GM12878 (cell line): ENCODE measurements at regions not wholly inside any gene's neighbourhood (a gene's known extent, or its start where the extent isn't known, plus 50 kb on each side); places are given as distances from the start of the nearest gene placed in this dataset.

ENCODE experiments used
- ATAC-seq: fragments of 200-7000 bp; cut with Tn5 transposase; 3 replicates; pipeline ENCODE4 v1.9.1; 2020; ENCODE audit warnings: mild to moderate bottlenecking, moderate library complexity
- BruUV-seq: library from RNA; stranded (reverse); fragments of 400-500 nt; replicated peaks from 2 replicates; lab custom pipeline; 2021; lab: Mats Ljungman, UMichigan
- CTCF ChIA-PET: fragments of 300-600 bp; sonication (Branson Sonifier 250); formaldehyde crosslinking; extraction: SDS; loops from one replicate; lab custom pipeline; 2021; ENCODE audit warnings: inconsistent platforms; lab: Yijun Ruan, JAX
- POLR2A ChIA-PET: fragments of 350-600 bp; formaldehyde crosslinking; extraction: SDS; loops from one replicate; lab custom pipeline; 2021; ENCODE audit warnings: inconsistent platforms; lab: Charles Lee
- RAD21 ChIA-PET: fragments of 300-600 bp; sonication (Branson Sonifier 250); formaldehyde crosslinking; loops from one replicate; lab custom pipeline; 2023; ENCODE audit warnings: antibody characterized with exemption; ENCODE audit not compliant: unreplicated experiment; lab: Charles Lee
- SMC1A ChIA-PET: fragments of 300-600 bp; sonication (Branson Sonifier 250); formaldehyde crosslinking; loops from one replicate; lab custom pipeline; 2023; ENCODE audit not compliant: unreplicated experiment, uncharacterized antibody; lab: Charles Lee
- DNase-seq: peaks from one replicate; pipeline ENCODE4 v3.0.0-alpha.2; 2011; ENCODE audit warnings: low read depth, low spot score
- FAIRE-seq: peaks from 3 replicates; lab custom pipeline; 2011; peaks lifted over from hg19 to GRCh38; lab: Jason Lieb, UNC
- H2AFZ ChIP-seq: 2 replicates; pipeline ENCODE4 v1.6.0; 2011; ENCODE audit warnings: low read depth, low read length, control low read depth; ENCODE audit not compliant: control insufficient read depth
- H3K27ac ChIP-seq: 2 replicates; pipeline ENCODE4 v1.5.1; 2011; ENCODE audit warnings: control low read depth; ENCODE audit not compliant: control insufficient read depth, insufficient read depth
- H3K27me3 ChIP-seq, 2 experiments: replicated peaks in 1 of 2; 2 replicates each; pipeline versions ENCODE4 v1.6.0 to v1.6.1; 2011; ENCODE audit warnings: low read length in 1 of 2; ENCODE audit not compliant: control insufficient read depth in 2 of 2, insufficient read depth in 2 of 2
- H3K36me3 ChIP-seq, 2 experiments: 2 replicates each; pipeline ENCODE4 v1.5.1; 2011; ENCODE audit warnings: low read length in 1 of 2; ENCODE audit not compliant: control insufficient read depth in 2 of 2, insufficient read depth in 2 of 2
- H3K4me1 ChIP-seq: 2 replicates; pipeline ENCODE4 v1.6.1; 2011; ENCODE audit warnings: mild to moderate bottlenecking, low read length, moderate library complexity, mixed read lengths; ENCODE audit not compliant: control insufficient read depth, insufficient read depth
- H3K4me2 ChIP-seq: 2 replicates; pipeline ENCODE4 v1.6.0; 2011; ENCODE audit warnings: control low read depth; ENCODE audit not compliant: control insufficient read depth, insufficient read depth
- H3K4me3 ChIP-seq: fragments of 200-600 bp; sonication (generic); 2 replicates; pipeline ENCODE4 v1.5.1; 2016
- H3K79me2 ChIP-seq: 2 replicates; pipeline ENCODE4 v1.6.0; 2011; ENCODE audit warnings: low read length; ENCODE audit not compliant: control insufficient read depth, insufficient read depth
- H3K9ac ChIP-seq: 2 replicates; pipeline ENCODE4 v1.8.0; 2011; ENCODE audit warnings: low read length, control low read depth, mixed read lengths; ENCODE audit not compliant: control insufficient read depth, insufficient read depth
- H3K9me3 ChIP-seq: replicated peaks from 3 replicates; pipeline ENCODE4 v1.5.1; 2011; ENCODE audit warnings: mild to moderate bottlenecking, low read length; ENCODE audit not compliant: control insufficient read depth, insufficient read depth
- H4K20me1 ChIP-seq: 2 replicates; pipeline ENCODE4 v1.6.0; 2011; ENCODE audit not compliant: control insufficient read depth, insufficient read depth
- ASH2L ChIP-seq: fragments of 300-600, 200-600 bp; sonication (generic); IDR thresholded peaks from 2 replicates; pipeline ENCODE4 v1.6.1; 2017; ENCODE audit warnings: low read depth, mild to moderate bottlenecking, borderline replicate concordance
- ATF2 ChIP-seq: IDR thresholded peaks from 2 replicates; pipeline ENCODE4 v1.6.1; 2012; ENCODE audit warnings: low read length, inconsistent platforms
- ATF7 ChIP-seq: fragments of 450-650 bp; IDR thresholded peaks from 2 replicates; pipeline ENCODE4 v1.6.1; 2016; ENCODE audit warnings: low read depth, mild to moderate bottlenecking
- CHD1 ChIP-seq: IDR thresholded peaks from 2 replicates; pipeline ENCODE4 v1.6.1; 2012; ENCODE audit warnings: low read depth, low read length, improper control_type of control experiment
- EED ChIP-seq: sonication (generic); IDR thresholded peaks from 2 replicates; pipeline ENCODE4 v1.6.1; 2016; ENCODE audit warnings: antibody characterized with exemption, low read depth
- HDAC6 ChIP-seq: fragments of 200-600 bp; sonication (generic); IDR thresholded peaks from one replicate; pipeline ENCODE4 v1.8.0; 2017; ENCODE audit warnings: antibody characterized with exemption; ENCODE audit not compliant: unreplicated experiment
- IKZF2 ChIP-seq, 2 experiments: fragments of 450-650 bp; IDR thresholded peaks; 2 replicates each; pipeline ENCODE4 v1.6.1; 2017; ENCODE audit warnings: mild to moderate bottlenecking in 2 of 2, moderate library complexity in 2 of 2
- JUND ChIP-seq: IDR thresholded peaks from 2 replicates; pipeline ENCODE4 v1.6.1; 2012; ENCODE audit warnings: low read depth, mild to moderate bottlenecking, low read length, improper control_type of control experiment, moderate library complexity
- KDM1A ChIP-seq: fragments of 200-600 bp; sonication (generic); IDR thresholded peaks from 2 replicates; pipeline ENCODE4 v1.6.1; 2016; ENCODE audit warnings: borderline replicate concordance
- MEF2B ChIP-seq: fragments of 450-650 bp; IDR thresholded peaks from 2 replicates; pipeline ENCODE4 v1.6.1; 2018; ENCODE audit warnings: mild to moderate bottlenecking, moderate library complexity; ENCODE audit not compliant: partially characterized antibody, poor library complexity, severe bottlenecking
- PAX8 ChIP-seq: fragments of 450-650 bp; IDR thresholded peaks from 2 replicates; pipeline ENCODE4 v1.6.1; 2017; ENCODE audit warnings: mild to moderate bottlenecking, moderate library complexity
- POU2F2 ChIP-seq: IDR thresholded peaks from 3 replicates; pipeline ENCODE4 v1.6.1; 2011; ENCODE audit warnings: low read depth, mild to moderate bottlenecking, low read length, borderline replicate concordance
- RBBP5 ChIP-seq: fragments of 200-600 bp; sonication (generic); conservative IDR thresholded peaks from 2 replicates; pipeline ENCODE4 v1.6.1; 2016
- RUNX3 ChIP-seq: IDR thresholded peaks from 2 replicates; pipeline ENCODE4 v1.6.1; 2012; ENCODE audit warnings: low read length, inconsistent platforms
- SREBF1 ChIP-seq: IDR thresholded peaks from 2 replicates; pipeline ENCODE4 v1.6.1; 2012; ENCODE audit warnings: mild to moderate bottlenecking, low read length
- STAT3 ChIP-seq: IDR thresholded peaks from 2 replicates; pipeline ENCODE4 v1.6.1; 2011; ENCODE audit warnings: low read depth, low read length, improper control_type of control experiment
- TCF12 ChIP-seq: IDR thresholded peaks from 2 replicates; pipeline ENCODE4 v1.6.1; 2011; ENCODE audit warnings: low read depth, mild to moderate bottlenecking, low read length
- ZNF687 ChIP-seq: fragments of 450-650 bp; IDR thresholded peaks from 2 replicates; pipeline ENCODE4 v1.6.1; 2017; ENCODE audit warnings: mild to moderate bottlenecking, moderate library complexity
- WGBS: methylation state at CpG from one replicate; pipeline ENCODE4 v1.1.6; 2016; ENCODE audit warnings: low lambda C conversion rate; ENCODE audit not compliant: insufficient replicate concordance, insufficient coverage; ENCODE audit errors: missing lambda C conversion rate; 5-methylcytosine and 5-hydroxymethylcytosine counted together
- in situ Hi-C: fragments of 300-500 bp; cut with MboI; formaldehyde crosslinking; loops from 9 replicates; pipeline ENCODE4 v1.14.3; 2018; ENCODE audit warnings: mixed read lengths
- intact Hi-C: fragments of 100-400 bp; cut with micrococcal nuclease; formaldehyde crosslinking; loops from one replicate; pipeline ENCODE4 v1.14.2; 2022; ENCODE audit not compliant: unreplicated experiment

GRCh38 chr9:24041160-24041690, 215.2 kb upstream of the ELAVL2 start:
- TF ChIP-seq TCF12: no peak
- no peak for TF ChIP-seq STAT3
- no peak for TF ChIP-seq SREBF1
- no peak for TF ChIP-seq CHD1
- no peak for TF ChIP-seq JUND
- no peak for TF ChIP-seq ZNF687
- TF ChIP-seq IKZF2 (IDR thresholded peaks at IDR 0.05): no peak
- no peak for TF ChIP-seq RUNX3
- no peak for TF ChIP-seq ASH2L
- TF ChIP-seq HDAC6: no peak
- no peak for TF ChIP-seq MEF2B
- no peak for TF ChIP-seq ATF2
- no peak for TF ChIP-seq RBBP5
- no peak for TF ChIP-seq ATF7
- TF ChIP-seq PAX8: no peak
- no peak for TF ChIP-seq POU2F2
- TF ChIP-seq KDM1A: no peak
- TF ChIP-seq EED: no peak
- in situ Hi-C loops: no loop called here
- ChIA-PET CTCF (interaction anchor here (0.6 kb wide), 1 partner anchor 11 kb away, joined by 4 read pairs; no protein-coding TSS in a partner anchor), SMC1A (interaction anchor here (1.5 kb wide), 1 partner anchor 195 kb away, joined by 3 read pairs; no protein-coding TSS in a partner anchor), RAD21 (interaction anchor here (0.9 kb wide), 1 partner anchor 205 kb away, joined by 3 read pairs; no protein-coding TSS in a partner anchor), POLR2A (no interaction called here)
- DNase-seq (no peak), ATAC-seq (no peak), FAIRE-seq (no peak)
- no TSS peak for BruUV-seq
- no peaks in the 10 kb centered on the region for H3K27me3 ChIP-seq
- H3K4me3 ChIP-seq: no peak overlapping the region
- H2AFZ ChIP-seq: no peak overlapping the region
- H3K79me2 ChIP-seq: no peaks in the 10 kb centered on the region
- H3K4me1 ChIP-seq: no peaks in the 10 kb centered on the region
- no peak overlapping the region for H3K27ac ChIP-seq
- intact Hi-C loops: no loop called here
- H3K9me3 ChIP-seq: no peaks in the 10 kb centered on the region; the same call in 2 of the 3 replicates
- H3K4me2 ChIP-seq: no peak overlapping the region
- H4K20me1 ChIP-seq: no peaks in the 10 kb centered on the region
- 29% methylated on average over 5 of the region's 5 CpGs for WGBS
- no peak overlapping the region for H3K9ac ChIP-seq
- H3K36me3 ChIP-seq: no peaks in the 10 kb centered on the region
